HG03439 (cell line): ENCODE measurements at regions not wholly inside any gene's neighbourhood (a gene's known extent, or its start where the extent isn't known, plus 50 kb on each side); places are given as distances from the start of the nearest gene placed in this dataset.

Experiments
- ATAC-seq: cut with Tn5 transposase; IDR thresholded peaks from one replicate; pipeline ENCODE4 v1.9.1; 2021; ENCODE audit warnings: mild to moderate bottlenecking, moderate library complexity; ENCODE audit not compliant: unreplicated experiment

DNA sequence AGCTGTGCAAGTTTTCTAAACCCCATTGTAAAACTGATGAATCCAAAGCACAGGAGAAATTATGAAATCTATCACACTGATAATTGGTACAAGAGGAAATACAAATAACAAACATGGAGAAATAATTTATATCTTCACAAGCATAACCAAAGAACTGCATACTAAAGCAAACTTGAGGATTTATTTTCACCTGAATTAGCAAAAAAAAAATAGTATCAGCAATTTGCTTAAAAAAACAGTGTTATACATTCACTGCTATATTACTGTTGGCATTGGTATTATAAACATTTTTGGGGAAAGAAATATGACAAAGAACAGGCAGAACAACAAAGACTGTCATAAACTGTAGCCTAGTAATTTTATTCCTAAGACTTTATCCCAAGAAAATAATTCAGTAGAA lies 230.8 kb upstream of the NRP1 start:
- no peak for ATAC-seq

DNA sequence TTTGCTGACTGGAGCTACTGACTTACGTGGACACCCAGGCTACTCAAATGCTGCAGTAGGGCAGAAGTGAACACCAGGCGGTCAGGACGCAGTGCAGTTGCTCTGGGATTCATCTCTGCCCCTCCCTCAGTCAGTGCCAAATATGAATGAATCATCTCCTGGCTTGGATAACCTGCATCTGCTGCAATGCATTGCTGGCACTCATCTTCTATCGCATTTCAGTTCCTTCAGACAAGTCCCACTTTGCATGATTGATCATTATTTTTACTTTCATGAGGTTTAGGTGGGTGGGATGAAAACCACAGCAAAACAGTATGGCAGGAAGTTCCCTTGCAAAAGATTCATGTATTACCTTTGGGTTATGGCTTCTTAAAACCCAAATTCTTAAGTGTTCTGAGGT lies 224.6 kb upstream of the NRP1 start:
- no peak for ATAC-seq

DNA sequence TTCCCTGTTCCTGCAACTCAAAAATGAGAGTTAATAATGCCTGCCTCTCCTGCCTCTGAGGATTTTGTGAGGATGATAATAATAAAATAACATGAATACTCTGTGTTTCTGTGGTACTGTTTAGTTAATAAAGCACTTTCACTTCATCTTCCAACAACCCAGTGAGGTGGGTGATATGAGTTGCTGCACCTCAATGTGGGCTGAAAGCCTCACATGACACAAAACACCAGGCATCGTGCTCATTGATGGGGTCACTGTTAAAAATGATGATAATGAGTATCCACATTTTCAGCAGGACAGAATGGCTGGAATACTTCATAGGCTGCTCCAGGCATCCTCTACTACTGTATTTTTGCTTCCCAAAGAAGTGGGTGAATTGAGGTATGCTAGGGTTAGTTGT lies 222.8 kb upstream of the NRP1 start:
- ATAC-seq: no peak

DNA sequence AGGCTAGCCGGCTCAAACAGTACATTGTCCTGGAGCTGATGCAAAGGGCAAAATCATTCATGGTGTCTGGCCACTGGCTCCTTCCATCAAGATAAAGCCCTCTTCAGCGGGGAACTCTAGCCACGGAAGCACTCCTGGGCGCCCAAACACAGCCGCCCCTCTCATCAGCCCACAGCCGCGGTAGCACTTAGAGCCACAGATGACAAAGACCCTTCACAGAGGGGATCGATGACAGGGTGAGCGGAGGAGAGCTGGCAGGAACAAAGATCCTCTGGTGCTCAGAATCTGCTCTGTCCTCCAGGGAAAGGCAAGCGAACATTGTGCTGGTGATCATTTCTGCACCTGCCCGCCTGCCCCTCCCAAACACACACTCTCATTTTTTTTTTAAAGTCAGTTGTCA lies 222.2 kb upstream of the NRP1 start:
- ATAC-seq: no peak

DNA sequence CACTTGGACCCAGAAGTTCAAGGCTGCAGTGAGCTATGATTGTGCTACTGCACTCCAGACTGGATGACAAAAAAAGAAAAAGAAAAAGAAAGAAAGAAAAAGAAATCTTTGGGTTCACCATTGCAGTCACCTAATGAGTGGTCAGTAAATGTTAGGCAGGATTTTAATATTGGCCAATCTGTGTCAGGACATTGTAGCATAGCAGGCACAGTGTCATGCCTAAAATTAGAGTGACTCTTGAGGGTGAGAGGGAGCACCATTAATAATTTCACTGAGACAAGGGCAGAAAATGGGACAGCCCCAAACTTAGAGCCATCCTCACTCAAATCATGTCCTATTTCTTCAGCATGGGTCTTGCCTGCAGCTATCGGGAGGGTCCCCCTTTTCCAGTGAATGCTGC lies 221.6 kb upstream of the NRP1 start:
- ATAC-seq: no peak

DNA sequence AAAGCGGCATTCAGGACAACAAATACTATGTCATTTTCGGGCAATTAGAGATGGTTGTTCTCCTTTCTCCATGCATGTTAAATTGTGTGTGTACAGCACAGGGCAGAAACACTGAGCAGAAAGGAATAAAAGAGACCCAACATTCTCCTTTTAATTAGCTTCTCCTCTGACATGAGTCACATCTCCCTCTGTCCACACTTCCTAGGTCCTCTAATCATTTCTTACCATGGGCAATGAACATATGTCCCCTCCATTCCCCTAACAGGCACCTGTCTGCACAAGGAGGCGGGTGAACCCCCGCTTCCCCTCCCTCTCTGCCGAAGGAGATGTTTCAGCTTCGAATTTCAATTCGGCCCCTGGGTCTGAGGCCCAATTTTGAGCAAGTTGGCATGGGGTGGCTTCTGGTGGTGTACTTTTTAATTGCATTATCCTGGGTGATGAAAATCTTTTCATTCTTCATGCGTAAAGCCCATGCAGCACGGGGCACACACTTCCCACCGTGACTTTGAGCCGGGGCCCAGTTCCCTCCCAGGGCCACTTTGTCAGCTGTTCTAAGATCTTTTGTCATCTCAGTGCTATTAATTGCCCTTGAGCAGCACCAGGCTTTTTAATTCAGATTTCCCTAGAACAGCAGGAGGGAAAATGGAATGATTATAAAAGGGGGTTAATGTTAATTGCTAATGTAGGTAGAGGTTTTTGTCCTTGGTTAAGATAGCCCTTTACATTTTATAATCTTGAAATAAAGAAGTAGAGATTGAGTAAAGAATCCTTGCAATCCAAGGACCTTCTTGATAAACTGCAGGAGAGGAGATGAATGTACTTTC lies 219.5 kb upstream of the NRP1 start:
- no peak for ATAC-seq

DNA sequence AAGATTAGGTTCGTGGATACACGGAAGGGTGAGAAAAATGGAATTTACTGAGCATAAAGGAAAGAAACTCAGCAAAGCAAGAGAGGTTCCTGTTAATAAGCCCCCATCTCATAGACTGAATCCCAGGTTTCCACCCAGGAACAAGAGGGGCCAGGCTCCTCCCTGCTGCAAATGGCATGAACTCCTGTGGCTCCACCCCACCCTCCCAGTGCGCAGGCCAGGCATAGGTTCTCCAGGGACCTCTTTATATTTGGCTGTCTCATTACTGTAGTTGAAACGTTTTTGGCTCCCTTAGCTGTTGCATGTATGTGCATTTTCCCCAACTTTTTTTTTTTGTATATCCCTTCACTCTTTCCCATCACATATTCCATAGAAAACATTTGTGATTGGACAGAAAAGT lies 217.8 kb upstream of the NRP1 start:
- no peak for ATAC-seq

DNA sequence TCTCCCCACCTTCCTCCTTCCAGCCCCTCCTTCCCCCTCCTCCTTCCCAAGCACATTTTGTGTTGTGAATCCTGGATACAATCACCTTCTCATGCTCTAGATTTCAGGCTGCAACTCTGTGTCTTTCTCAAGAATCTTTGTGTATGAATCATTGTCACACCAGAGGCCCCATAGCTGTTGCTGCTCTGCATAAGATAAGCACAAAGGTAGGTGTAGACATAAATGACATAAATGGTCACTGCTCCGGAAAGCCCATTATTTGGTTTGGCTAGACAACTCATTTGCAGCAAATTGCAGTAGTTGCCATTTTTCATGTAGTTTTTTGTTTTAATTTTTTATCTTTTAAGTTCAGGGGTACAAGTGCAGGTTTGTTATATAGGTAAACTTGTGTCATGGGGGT lies 216.3 kb upstream of the NRP1 start:
- ATAC-seq: no peak

DNA sequence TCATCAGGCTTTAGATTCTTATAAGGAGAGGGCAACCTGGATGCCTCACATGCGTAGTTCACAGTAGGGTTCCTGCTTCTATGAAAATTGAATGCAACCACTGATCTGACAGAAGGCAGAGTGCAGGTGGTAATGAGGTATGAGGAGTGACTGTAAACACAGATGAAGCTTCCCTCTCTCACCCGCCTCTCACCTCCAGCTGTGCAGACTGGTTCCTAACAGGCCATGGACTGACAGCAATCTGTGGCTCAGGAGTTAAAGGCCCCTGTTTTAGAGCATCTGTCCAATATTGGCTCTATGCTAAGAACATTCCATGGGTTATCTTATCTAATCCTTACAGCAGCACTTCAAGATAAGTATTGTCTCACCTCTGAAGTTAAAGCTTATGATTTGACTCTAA lies 213.5 kb upstream of the NRP1 start:
- no peak for ATAC-seq

DNA sequence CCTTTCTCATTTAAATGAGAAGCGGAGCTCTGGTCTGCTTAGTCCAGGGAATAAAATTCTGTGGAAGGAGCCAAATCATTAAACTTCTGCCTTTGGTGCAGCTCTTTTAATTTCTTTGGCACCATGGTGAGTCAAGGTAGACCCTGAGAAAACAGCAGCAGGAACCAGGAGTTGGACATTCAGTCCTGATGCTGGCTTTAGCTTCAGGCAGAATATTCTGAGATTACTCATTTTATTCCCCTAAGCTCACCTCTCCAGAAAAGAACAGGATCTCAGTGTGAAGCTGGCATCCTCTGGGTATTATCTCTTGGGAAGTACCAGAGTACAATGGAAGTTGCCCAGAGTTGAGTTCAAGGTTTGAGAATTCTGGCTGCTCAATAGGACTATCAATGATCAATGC lies 211.6 kb upstream of the NRP1 start:
- ATAC-seq: no peak

DNA sequence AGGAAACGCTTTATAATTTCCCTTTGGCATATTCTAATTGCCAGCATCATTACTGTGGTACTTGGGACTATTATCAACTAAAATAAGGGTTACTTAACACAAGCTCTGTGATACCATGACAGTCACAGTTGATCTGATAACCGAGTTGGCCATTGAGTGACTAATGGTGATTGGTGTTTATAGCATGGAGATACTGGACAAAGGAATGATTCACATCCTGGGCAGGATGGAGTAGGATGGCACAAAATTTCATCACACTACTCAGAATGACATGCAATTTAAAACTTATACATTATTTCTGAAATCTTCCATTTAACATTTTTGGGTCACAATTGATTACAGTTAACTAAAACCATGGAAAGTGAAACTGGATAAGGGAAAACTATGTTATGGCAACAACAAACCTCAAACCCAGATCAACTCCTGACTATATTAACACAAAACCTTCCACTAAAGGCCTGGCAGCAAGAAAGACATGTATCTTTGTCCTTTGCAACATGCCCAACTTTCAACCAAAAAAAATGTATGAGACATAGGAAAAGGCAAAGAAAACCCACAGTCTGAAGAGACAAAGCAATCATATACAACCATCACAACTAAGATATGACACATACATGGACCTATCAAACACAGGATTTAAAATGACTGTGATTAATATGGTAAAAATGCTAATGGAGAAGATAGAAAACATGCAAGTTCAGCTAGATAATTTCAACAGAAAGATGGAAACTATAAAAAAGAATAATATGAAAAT lies 208.5 kb upstream of the NRP1 start:
- no peak for ATAC-seq

DNA sequence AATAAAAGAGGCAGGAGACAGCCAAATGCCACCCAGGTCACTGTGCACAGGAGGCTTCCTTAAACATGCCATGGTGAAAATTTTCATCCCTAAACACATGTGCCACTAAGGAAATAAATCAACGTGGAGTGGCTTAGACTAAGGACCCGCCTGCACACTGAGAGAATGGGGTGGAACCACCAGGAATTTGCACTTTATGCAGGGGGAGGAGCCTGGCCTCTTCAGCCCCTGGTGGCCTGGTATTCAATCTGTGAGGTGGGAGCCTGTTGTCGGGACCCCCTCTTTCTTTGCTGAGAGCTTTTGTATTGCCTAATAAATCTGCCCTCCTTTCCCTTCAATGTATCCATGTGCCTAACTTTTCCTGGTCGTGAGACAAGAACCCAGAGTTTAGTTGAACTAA lies 204.6 kb upstream of the NRP1 start:
- no peak for ATAC-seq

DNA sequence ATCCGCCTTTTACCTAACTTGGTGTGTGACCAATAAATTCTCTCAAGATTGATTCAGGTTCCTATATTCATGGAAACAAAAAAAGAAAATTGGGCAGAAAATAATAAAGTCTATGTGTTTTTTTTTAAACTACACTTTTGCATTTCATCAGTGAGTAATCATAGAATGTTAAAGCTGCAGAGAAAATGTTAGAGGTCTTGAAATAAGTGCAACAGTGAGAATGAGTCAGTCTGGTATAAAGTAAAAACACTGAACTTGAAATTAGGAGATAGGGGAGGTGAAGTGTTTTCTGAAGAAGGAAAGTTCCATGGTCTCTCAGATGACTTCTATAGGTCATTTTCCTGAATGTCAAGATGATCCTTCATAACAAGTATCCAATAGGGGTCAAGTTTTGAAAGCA lies 202.6 kb upstream of the NRP1 start:
- ATAC-seq: no peak

DNA sequence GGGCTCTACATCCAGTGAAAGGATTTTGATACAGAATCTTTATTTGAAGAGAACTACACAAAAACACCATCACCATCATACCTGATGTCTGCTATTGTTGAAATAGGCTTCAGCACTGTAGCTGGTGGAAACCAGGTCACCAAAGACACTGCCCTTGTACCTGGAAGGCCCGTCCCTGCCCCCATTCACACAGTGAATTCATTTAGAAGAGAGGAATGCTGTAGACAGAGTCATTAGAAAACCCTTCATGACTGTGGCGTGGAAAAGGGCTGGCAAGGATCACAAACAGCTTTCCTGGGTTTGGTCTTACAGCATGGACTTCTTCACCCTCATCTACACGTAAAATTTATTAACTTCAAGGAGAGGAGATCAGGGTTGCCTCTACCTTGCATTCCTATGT lies 202.0 kb upstream of the NRP1 start:
- ATAC-seq: no peak

DNA sequence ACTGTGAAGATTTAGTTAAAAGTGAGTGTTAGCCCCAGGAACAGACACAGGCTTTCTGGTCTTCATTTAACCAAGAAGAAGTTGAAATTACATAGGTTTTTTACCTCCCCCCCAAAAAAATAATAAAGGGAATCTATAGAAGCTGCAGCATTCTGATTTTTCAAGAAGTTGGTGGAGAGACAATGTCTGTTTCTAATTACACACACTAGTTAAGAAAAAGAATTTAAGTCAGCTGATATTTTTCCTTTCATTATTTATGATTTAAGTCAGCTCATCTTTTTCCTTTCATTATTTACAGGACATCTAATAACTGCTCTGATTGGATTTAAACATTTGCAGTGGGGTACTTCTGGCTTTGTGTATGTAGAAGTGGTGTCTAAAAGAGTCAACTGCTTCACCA lies 201.4 kb upstream of the NRP1 start:
- ATAC-seq: no peak

DNA sequence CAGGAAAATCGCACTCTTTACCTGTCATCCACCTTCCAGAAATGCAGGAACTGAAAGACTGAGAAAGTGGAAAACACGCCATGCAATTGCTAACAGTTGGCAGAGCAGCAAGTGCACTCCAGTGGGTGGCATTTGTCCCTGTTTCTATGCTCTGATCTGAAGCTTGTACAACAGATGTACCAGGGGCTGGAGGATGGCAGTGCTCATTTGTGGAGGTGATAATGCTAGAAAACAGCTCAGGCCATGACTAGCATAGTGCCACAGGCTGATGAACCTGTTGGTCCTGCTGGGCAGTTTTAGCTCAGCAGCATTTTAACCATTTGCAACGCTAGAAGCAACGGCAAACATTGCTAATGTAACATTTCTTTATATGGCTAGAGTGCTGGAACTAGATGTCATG lies 199.9 kb upstream of the NRP1 start:
- ATAC-seq: no peak

DNA sequence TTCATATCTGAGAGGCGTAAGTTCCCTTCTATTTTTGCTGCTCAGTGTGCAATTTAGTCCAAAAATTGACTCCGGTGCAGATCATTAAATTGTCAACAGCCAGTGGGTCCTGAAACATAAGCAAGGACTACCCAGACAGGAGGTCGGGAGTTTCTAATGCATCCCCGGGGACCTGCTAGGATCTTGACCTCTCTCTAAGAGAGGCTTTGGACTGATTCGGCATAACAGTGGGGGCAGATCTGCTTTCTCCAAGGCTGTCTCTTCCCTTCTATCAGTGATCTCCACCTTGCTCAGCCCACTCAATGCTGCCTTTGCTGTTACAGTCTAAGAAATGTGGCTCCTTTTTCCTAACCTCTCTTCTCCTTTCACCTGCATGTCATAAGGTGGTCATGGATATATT lies 199.1 kb upstream of the NRP1 start:
- no peak for ATAC-seq

DNA sequence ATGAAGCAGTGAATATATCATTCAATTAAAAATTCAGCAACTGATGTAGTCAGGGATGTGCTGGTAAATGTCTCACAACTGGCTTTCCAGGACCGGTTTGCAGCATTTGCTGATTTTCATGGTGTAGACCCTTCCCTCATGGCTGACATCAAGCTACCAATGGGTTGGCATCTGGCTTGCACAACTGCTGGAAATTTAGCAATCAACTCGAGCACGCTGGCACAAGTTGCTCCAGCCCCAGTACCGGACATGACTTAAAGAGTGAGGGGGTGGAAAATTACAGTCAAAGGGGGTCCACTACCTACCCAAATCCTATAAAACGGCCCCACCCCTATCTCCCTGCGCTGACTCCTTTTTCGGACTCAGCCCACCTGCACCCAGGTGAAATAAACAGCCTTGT lies 198.4 kb upstream of the NRP1 start:
- ATAC-seq: no peak

DNA sequence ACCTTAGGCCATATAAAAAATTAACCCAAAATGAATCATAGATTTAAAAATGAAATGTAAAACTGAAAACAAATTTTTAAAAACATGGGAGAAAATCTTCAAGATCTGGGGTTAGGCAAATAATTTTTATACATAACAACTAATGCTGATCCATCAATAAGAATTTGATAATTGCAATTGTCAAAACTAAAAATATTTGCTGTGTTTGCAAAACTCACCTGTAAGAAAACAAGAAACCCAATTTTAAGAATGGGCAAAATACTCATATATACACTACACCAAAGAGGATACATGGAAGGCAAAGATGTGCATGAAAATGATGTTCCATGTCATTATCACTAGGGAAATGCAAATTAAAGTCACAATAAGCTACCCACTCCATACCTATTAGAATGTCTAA lies 194.8 kb upstream of the NRP1 start:
- no peak for ATAC-seq

DNA sequence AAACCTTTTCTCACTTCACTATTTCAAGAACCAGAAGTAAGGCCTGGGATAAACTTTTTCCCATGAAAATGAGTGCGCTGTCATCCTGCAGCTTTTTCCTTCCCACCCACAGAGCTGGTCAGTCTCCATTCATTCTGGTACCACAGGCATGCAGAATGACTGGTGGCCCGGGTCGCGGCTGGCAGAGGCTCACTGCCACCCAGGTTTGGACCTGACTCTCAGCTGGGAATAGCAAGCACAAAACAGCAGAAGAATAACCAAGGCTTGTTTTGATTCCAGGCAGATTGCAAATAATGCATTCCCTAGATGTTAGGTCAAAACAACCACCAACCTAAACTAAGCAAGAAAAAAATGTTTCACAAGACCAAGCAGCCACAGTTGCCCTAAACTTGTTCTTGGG lies 190.5 kb upstream of the NRP1 start:
- no peak for ATAC-seq

DNA sequence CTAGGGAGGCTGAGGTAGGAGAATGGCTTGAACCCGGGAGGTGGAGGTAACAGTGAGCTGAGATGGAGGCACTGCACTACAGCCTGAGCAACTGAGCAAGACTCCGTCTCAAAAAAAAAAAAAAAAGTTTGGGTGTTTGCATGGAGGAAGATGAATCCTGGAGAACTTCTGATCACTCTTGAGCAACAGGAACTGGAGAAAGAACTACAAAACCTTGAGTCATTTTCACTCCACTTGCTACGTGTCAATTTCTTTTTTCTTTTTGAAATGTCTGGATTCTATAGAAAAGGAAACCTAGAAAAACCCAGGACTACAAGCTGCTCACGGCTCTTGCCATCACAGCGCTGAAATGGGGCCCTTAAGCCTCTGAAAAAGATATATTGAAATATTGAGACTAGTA lies 189.6 kb upstream of the NRP1 start:
- ATAC-seq: no peak

DNA sequence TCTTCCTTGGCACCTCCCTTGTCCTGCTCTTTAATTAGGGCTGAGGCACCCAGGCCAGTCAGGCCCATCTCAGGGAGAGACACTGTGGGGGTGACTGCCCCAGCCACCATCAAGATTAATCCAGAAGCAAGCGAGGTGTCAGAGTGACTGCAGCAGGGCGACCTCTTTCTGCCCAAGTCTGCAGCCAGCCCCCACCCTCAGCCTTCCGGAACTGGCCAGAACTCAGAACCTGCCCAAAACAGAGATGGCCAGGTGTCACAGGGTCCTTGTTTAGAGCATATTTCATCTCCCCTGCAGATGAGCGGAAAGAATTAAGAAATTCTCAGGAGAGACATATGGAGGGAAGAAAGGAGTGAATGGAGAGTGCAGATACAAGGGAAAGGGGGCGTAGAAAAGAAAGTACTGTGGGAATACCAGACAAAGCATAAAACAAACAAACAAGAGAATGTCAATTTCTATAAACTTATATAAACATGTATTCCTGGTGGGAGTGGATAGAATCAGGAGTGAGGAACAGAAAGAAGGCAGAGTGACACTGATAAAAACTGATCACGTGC lies 188.8 kb upstream of the NRP1 start:
- no peak for ATAC-seq
